GM12865 (cell line): ENCODE measurements at regions not wholly inside any gene's neighbourhood (a gene's known extent, or its start where the extent isn't known, plus 50 kb on each side); places are given as distances from the start of the nearest gene placed in this dataset.

Experiments used
- DNase-seq: peaks from one replicate; pipeline ENCODE4 v3.0.0; 2010; ENCODE audit warnings: low read depth
- H3K4me3 ChIP-seq: 2 replicates; pipeline ENCODE4 v1.5.1; 2011; ENCODE audit warnings: mild to moderate bottlenecking, low read depth, low read length, control low read depth
- TF ChIP-seq, protein P1 (sequence below): IDR thresholded peaks from 2 replicates; pipeline ENCODE4 v1.5.1; 2011; ENCODE audit warnings: low read length, control low read depth, low read depth, inconsistent platforms; ENCODE audit not compliant: insufficient read depth; ENCODE audit errors: missing control alignments

DNA sequence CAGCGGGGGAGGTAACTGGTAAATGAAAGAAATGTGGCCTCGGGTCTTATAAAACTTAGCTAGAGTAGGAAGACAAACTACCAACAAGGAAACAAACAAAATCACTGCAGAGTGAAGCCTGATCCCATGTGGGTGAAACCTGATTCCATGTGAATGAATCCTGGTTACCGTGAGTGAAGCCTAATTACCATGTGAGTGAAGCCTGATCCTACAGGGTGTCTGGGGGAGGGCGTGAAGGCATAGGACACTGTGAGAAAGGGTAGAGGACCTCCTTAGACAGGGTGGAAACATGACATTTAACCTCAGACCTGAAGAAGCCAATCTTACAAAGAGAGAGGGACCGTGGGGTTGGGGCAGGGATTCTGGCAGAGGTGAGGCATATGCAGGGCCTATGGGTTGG, 106.2 kb upstream of the USP47 start:
- no peak for DNase-seq

DNA sequence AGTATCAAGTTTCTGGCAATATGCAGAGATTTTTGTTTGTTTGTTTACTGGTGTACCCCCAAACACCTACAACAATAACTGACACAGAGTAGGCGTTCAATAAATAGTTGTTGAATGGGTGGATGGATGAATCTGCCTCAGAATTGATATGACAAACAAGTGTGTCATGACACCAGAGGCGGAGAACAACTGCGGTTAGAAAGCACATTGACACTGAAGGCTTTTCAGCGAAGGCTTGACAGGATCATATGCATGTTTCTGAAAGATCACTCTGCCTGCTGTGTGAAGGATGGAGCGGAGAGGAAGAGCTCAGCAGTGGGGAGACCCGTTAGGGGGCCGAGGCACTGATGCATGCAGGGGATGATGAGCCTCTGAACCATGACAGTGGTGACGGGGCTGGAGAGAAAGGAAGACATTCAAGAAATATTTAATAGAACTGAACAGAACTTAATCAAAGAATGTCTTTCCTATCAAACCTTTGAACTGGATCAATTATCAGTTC, 108.5 kb upstream of the USP47 start:
- no peak for DNase-seq
- no peak overlapping the region for H3K4me3 ChIP-seq
- TF ChIP-seq, protein P1, sequence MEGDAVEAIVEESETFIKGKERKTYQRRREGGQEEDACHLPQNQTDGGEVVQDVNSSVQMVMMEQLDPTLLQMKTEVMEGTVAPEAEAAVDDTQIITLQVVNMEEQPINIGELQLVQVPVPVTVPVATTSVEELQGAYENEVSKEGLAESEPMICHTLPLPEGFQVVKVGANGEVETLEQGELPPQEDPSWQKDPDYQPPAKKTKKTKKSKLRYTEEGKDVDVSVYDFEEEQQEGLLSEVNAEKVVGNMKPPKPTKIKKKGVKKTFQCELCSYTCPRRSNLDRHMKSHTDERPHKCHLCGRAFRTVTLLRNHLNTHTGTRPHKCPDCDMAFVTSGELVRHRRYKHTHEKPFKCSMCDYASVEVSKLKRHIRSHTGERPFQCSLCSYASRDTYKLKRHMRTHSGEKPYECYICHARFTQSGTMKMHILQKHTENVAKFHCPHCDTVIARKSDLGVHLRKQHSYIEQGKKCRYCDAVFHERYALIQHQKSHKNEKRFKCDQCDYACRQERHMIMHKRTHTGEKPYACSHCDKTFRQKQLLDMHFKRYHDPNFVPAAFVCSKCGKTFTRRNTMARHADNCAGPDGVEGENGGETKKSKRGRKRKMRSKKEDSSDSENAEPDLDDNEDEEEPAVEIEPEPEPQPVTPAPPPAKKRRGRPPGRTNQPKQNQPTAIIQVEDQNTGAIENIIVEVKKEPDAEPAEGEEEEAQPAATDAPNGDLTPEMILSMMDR: no peak

More for the DNA sequence above, 106.2 kb upstream of the USP47 start:
- TF ChIP-seq, protein P1: no peak
- H3K4me3 ChIP-seq: no peak overlapping the region

DNA sequence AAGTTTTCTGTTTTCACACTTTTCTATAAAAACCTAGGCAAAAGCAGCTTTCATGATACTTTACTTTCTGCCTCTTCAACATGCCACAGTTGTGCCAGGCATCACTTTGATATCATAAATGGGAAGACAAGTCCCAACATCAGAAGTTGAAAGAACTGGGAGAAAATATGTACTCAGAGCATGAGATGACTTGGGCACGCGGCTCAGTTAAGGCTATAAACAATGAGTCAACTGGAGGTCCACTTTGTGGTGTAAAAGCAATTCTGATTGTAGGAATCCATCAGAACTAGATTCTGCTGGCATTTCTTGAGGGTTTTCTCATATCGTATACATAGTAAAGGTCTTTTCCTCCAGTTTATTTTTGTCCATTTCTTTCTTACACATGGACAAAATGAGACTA, 109.7 kb upstream of the USP47 start:
- TF ChIP-seq, protein P1: no peak
- DNase-seq: no peak
- no peak overlapping the region for H3K4me3 ChIP-seq

DNA sequence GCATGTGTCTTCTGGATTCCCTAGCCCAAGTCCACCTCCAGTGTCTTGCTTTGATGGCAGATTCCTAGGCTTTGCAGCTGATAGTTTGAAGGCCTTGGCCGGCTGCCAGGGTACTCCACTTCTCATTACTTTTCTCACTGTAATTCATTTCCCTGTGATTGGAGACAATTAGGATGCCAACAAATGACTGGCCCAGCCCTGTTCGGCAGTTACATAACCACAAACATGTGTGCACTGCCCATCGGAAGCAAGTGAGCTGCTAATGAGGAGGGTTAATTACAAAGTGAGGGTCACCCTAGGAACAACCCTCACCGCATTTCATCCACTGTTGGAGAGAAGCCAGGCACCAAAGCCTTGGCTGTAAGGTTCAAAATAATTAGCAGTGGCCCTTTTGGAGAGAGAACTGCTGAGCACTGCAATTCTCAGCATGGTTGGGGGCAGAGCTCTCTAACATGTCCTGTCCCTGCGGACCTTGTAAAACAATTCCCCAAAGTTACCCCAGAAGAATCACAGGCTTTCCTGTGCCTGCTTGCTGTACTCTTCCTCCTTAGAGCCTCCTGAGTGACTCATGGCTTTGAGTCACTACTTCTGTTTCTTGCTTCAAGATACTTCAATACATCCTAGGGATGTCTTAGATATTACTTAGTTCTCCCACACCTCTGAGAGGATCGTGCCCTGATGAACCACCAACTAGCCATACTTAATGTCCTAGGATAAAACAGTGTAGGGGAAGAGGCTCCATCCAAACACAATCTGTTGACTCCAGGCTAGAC, 109.7 kb upstream of the GALNT18 start:
- no peak overlapping the region for H3K4me3 ChIP-seq
- no peak for DNase-seq
- TF ChIP-seq, protein P1: no peak

DNA sequence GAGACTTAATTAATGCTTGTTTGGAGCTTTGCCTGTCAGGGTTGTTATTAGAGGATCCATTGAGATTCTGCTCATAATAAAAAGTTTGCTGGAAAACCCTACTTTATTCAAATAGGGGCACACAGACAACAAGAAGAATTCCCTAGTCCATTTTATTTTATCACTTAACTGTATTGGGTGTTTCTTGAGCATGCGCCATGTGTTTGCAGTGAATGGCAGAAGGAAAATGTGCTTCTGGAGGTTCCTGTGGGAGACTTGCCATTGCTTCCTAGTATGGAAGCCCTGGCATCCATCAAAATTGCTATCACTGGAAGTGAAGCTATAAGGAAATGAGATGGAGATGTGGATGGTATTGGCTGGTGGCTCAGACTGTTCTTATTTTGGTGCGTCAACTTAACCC, 106.6 kb upstream of the GALNT18 start:
- H3K4me3 ChIP-seq: no peak overlapping the region
- TF ChIP-seq, protein P1: no peak
- DNase-seq: no peak

DNA sequence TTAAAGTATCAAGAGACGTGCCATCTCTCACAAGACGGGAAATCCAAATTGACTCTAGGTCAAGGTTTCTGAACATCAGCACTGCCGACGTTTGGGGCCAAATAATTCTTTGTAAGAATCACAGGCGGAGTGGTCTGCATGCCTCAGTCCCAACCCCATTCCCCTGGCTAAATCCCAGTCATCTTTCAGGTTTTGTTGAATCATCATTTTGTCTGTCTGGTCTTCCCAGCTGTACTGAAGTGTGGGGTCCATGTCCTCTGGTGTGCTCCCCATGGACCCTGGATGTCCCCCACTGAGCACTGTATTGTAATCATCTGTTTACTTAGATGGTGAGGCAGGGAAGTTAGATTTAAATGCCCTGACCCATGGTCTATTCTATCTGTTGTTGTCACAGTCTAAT, 103.6 kb upstream of the GALNT18 start:
- DNase-seq: no peak
- TF ChIP-seq, protein P1: no peak
- no peak overlapping the region for H3K4me3 ChIP-seq

DNA sequence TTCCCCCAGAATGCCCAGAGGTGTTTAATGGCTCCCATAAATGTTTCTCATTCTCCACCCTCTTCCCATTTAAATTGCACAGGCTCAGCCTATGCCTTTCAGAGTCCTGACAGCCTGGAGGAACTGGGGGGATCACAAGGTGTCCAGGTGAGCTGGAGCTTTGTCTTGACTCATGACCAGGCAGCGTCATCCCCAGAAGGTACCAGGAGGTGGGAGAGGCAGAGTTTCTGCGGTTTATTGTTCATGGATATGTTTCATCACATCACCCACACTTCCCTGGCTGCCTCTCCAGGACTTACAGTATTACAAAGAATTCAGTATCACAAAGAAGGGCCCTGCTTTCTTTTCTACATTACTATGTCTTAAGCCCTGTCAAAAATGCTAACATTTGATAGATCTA, 103.2 kb upstream of the GALNT18 start:
- TF ChIP-seq, protein P1: no peak
- H3K4me3 ChIP-seq: no peak overlapping the region
- no peak for DNase-seq
